GM23338 (cell line): ENCODE measurements at regions not wholly inside any gene's neighbourhood (a gene's known extent, or its start where the extent isn't known, plus 50 kb on each side); places are given as distances from the start of the nearest gene placed in this dataset.

Source experiments
- CTCF ChIP-seq, 2 experiments: fragments of 200-600 bp in 1 of 2; sonication (generic) in 1 of 2; conservative IDR thresholded peaks; 2 replicates each; pipeline versions ENCODE4 v1.5.1 to v1.6.1; 2016 to 2017; ENCODE audit warnings: antibody characterized with exemption in 2 of 2, low read depth in 2 of 2, mild to moderate bottlenecking in 2 of 2, moderate library complexity in 1 of 2
- EZH2 ChIP-seq: fragments of 200-600 bp; sonication (generic); IDR thresholded peaks from one replicate; pipeline ENCODE4 v1.8.0; 2017; ENCODE audit warnings: antibody characterized with exemption, mild to moderate bottlenecking, low read depth; ENCODE audit not compliant: unreplicated experiment
- EZH2phosphoT487 ChIP-seq: fragments of 200-600 bp; sonication (generic); IDR thresholded peaks from one replicate; pipeline ENCODE4 v1.8.1; 2018; ENCODE audit warnings: antibody characterized with exemption; ENCODE audit not compliant: unreplicated experiment
- JUNB ChIP-seq: IDR thresholded peaks from one replicate; pipeline ENCODE4 v1.6.1; 2016; ENCODE audit warnings: antibody characterized with exemption; ENCODE audit not compliant: unreplicated experiment
- REST ChIP-seq: IDR thresholded peaks from one replicate; pipeline ENCODE4 v1.6.1; 2018; ENCODE audit warnings: antibody characterized with exemption; ENCODE audit not compliant: unreplicated experiment
- STAT1 ChIP-seq: IDR thresholded peaks from one replicate; pipeline ENCODE4 v1.6.1; 2016; ENCODE audit warnings: antibody characterized with exemption; ENCODE audit not compliant: unreplicated experiment
- ZNF331 ChIP-seq: fragments of 250-450 bp; sonication (Bioruptor Pico); IDR thresholded peaks from 2 replicates; pipeline ENCODE4 v1.5.0; 2020; ENCODE audit warnings: low read depth, mild to moderate bottlenecking, moderate library complexity

GRCh38 chr4:66974665-66975064 is 570.6 kb downstream of the CENPC start:
- TF ChIP-seq CTCF (conservative IDR thresholded peaks at IDR 0.05; ENCODE audit: low read depth in 2 of 2) (no peak), REST (no peak), EZH2 (no peak), JUNB (no peak), ZNF331 (CRISPR knock-in tag) (no peak), EZH2phosphoT487 (no peak), STAT1 (no peak)
